ENCODE measurements at regions not wholly inside any gene's neighbourhood (a gene's known extent, or its start where the extent isn't known, plus 50 kb on each side); places are given as distances from the start of the nearest gene placed in this dataset.

GRCh38 chr13:94947965-94948371, 235.6 kb upstream of the SOX21 start:
- Histone ChIP-seq H4K8ac (ENCODE audit: low read length) (no peak overlapping the region), H3K14ac (ENCODE audit: low read length in 2 of 2) (no peak overlapping the region), H2BK15ac (ENCODE audit: low read depth, poor library complexity, severe bottlenecking) (no peak overlapping the region), H2BK5ac (ENCODE audit: low read depth, low read length, poor library complexity, severe bottlenecking) (no peak overlapping the region), H3K4me2 (ENCODE audit: low read length, poor library complexity, severe bottlenecking) (no peak overlapping the region), H3K4me3 (ENCODE audit: insufficient read depth in 1 of 2, low read depth in 1 of 2, low read length in 2 of 2) (no peak overlapping the region), H3K4me1 (ENCODE audit: control insufficient read depth, insufficient read depth, low read depth, low read length) (no peaks in the 10 kb centered on the region), H2AFZ (ENCODE audit: low read depth, low read length) (no peak overlapping the region), H3K27me3 (ENCODE audit: control insufficient read depth in 1 of 2, insufficient read depth in 1 of 2, low read length in 2 of 2) (peaks cover 5 to 12% of the 10 kb centered on the region in 2 experiments), H3K18ac (ENCODE audit: low read depth in 1 of 2, low read length in 2 of 2) (no peak overlapping the region), H4K91ac (ENCODE audit: low read length) (no peak overlapping the region), H2BK12ac (ENCODE audit: low read length in 2 of 2) (no peak overlapping the region), H3K9ac (ENCODE audit: low read length) (no peak overlapping the region), H3K79me1 (replicated peaks; ENCODE audit: low read length, poor library complexity, severe bottlenecking) (no peaks in the 10 kb centered on the region), H2BK120ac (ENCODE audit: low read depth, low read length) (no peak overlapping the region), H3K36me3 (ENCODE audit: control insufficient read depth in 1 of 2, insufficient read depth in 2 of 2, low read depth in 1 of 2, low read length in 2 of 2) (no peaks in the 10 kb centered on the region), H2AK5ac (ENCODE audit: low read length, severe bottlenecking) (no peak overlapping the region), H3K9me3 (ENCODE audit: control insufficient read depth, low read length) (peaks cover 4% of the 10 kb centered on the region), H3K27ac (ENCODE audit: low read length, poor library complexity, severe bottlenecking) (no peak overlapping the region), H3K23ac (ENCODE audit: low read length in 2 of 2) (no peak overlapping the region), H3K4ac (ENCODE audit: low read depth in 1 of 2, low read length in 2 of 2) (no peak overlapping the region)
- WGBS = 77% methylated on average over 7 of the region's 7 CpGs
- DNase-seq = no peak

DNA sequence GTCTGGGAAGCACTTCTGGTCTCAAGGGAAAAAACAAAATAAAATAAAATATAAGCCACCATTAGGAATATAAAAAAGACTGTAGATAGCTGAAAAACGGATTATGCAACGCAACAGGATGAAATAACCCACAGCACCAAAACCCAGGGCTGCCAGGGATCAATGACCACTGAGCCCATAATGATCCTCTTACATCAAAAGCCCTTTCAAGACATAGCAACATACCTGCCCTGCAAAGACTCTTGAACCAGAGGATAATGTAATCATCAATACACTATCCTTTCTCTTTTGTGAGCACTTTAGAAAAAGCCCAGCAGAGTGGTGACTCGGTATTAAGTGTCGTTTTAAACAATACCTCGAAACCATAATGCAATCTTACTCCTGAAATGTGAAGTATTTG, 235.0 kb upstream of the SOX21 start:
- Histone ChIP-seq H2AK5ac (ENCODE audit: low read length, severe bottlenecking) (no peak overlapping the region), H3K27me3 (ENCODE audit: control insufficient read depth in 1 of 2, insufficient read depth in 1 of 2, low read length in 2 of 2) (peaks cover 5 to 12% of the 10 kb centered on the region in 2 experiments), H2BK15ac (ENCODE audit: low read depth, poor library complexity, severe bottlenecking) (no peak overlapping the region), H3K79me1 (replicated peaks; ENCODE audit: low read length, poor library complexity, severe bottlenecking) (no peaks in the 10 kb centered on the region), H4K8ac (ENCODE audit: low read length) (no peak overlapping the region), H3K9ac (ENCODE audit: low read length) (no peak overlapping the region), H4K91ac (ENCODE audit: low read length) (no peak overlapping the region), H2BK5ac (ENCODE audit: low read depth, low read length, poor library complexity, severe bottlenecking) (no peak overlapping the region), H3K36me3 (ENCODE audit: control insufficient read depth in 1 of 2, insufficient read depth in 2 of 2, low read depth in 1 of 2, low read length in 2 of 2) (no peaks in the 10 kb centered on the region), H3K4ac (ENCODE audit: low read depth in 1 of 2, low read length in 2 of 2) (no peak overlapping the region), H3K27ac (ENCODE audit: low read length, poor library complexity, severe bottlenecking) (no peak overlapping the region), H3K4me1 (ENCODE audit: control insufficient read depth, insufficient read depth, low read depth, low read length) (no peaks in the 10 kb centered on the region), H2BK120ac (ENCODE audit: low read depth, low read length) (no peak overlapping the region), H2BK12ac (ENCODE audit: low read length in 2 of 2) (no peak overlapping the region), H3K23ac (ENCODE audit: low read length in 2 of 2) (no peak overlapping the region), H3K9me3 (ENCODE audit: control insufficient read depth, low read length) (peaks cover 4% of the 10 kb centered on the region), H3K14ac (ENCODE audit: low read length in 2 of 2) (no peak overlapping the region), H3K18ac (ENCODE audit: low read depth in 1 of 2, low read length in 2 of 2) (no peak overlapping the region), H2AFZ (ENCODE audit: low read depth, low read length) (no peak overlapping the region), H3K4me3 (ENCODE audit: insufficient read depth in 1 of 2, low read depth in 1 of 2, low read length in 2 of 2) (no peak overlapping the region), H3K4me2 (ENCODE audit: low read length, poor library complexity, severe bottlenecking) (no peak overlapping the region)
- DNase-seq = no peak
- WGBS = 72% methylated on average over 5 of the region's 5 CpGs

- no peak overlapping the region for H2BK5ac ChIP-seq (ENCODE audit: low read depth, low read length, poor library complexity, severe bottlenecking)
- no peak overlapping the region for H3K23ac ChIP-seq (ENCODE audit: low read length in 2 of 2)
- peaks cover 4% of the 10 kb centered on the region for H3K9me3 ChIP-seq (ENCODE audit: control insufficient read depth, low read length)
- H3K36me3 ChIP-seq (ENCODE audit: control insufficient read depth in 1 of 2, insufficient read depth in 2 of 2, low read depth in 1 of 2, low read length in 2 of 2) = no peaks in the 10 kb centered on the region
- H3K9ac ChIP-seq (ENCODE audit: low read length) = no peak overlapping the region
- no peak overlapping the region for H3K14ac ChIP-seq (ENCODE audit: low read length in 2 of 2)
- no peak overlapping the region for H2AK5ac ChIP-seq (ENCODE audit: low read length, severe bottlenecking)
- 94% methylated on average over 4 of the region's 5 CpGs for WGBS
- peaks cover 5 to 12% of the 10 kb centered on the region in 2 experiments for H3K27me3 ChIP-seq (ENCODE audit: control insufficient read depth in 1 of 2, insufficient read depth in 1 of 2, low read length in 2 of 2)
- H3K4me2 ChIP-seq (ENCODE audit: low read length, poor library complexity, severe bottlenecking) = no peak overlapping the region
- no peaks in the 10 kb centered on the region for H3K79me1 ChIP-seq (replicated peaks; ENCODE audit: low read length, poor library complexity, severe bottlenecking)
- H3K27ac ChIP-seq (ENCODE audit: low read length, poor library complexity, severe bottlenecking) = no peak overlapping the region
- H3K4me3 ChIP-seq (ENCODE audit: insufficient read depth in 1 of 2, low read depth in 1 of 2, low read length in 2 of 2) = no peak overlapping the region
- no peak overlapping the region for H4K8ac ChIP-seq (ENCODE audit: low read length)
- no peak overlapping the region for H4K91ac ChIP-seq (ENCODE audit: low read length)
- no peak overlapping the region for H3K4ac ChIP-seq (ENCODE audit: low read depth in 1 of 2, low read length in 2 of 2)
- H2AFZ ChIP-seq (ENCODE audit: low read depth, low read length) = no peak overlapping the region
- H3K18ac ChIP-seq (ENCODE audit: low read depth in 1 of 2, low read length in 2 of 2) = no peak overlapping the region
- no peak overlapping the region for H2BK15ac ChIP-seq (ENCODE audit: low read depth, poor library complexity, severe bottlenecking)
- no peak overlapping the region for H2BK12ac ChIP-seq (ENCODE audit: low read length in 2 of 2)
- H2BK120ac ChIP-seq (ENCODE audit: low read depth, low read length) = no peak overlapping the region
- no peaks in the 10 kb centered on the region for H3K4me1 ChIP-seq (ENCODE audit: control insufficient read depth, insufficient read depth, low read depth, low read length)
- no peak for DNase-seq
These were observed 233.7 kb upstream of the SOX21 start for GRCh38 chr13:94946039-94946438.

- Histone ChIP-seq H3K4me2 (ENCODE audit: low read length, poor library complexity, severe bottlenecking) (no peak overlapping the region), H3K79me1 (replicated peaks; ENCODE audit: low read length, poor library complexity, severe bottlenecking) (no peaks in the 10 kb centered on the region), H3K23ac (ENCODE audit: low read length in 2 of 2) (no peak overlapping the region), H3K4me1 (ENCODE audit: control insufficient read depth, insufficient read depth, low read depth, low read length) (no peaks in the 10 kb centered on the region), H3K9ac (ENCODE audit: low read length) (no peak overlapping the region), H3K4me3 (ENCODE audit: insufficient read depth in 1 of 2, low read depth in 1 of 2, low read length in 2 of 2) (no peak overlapping the region), H4K91ac (ENCODE audit: low read length) (no peak overlapping the region), H3K27me3 (ENCODE audit: control insufficient read depth in 1 of 2, insufficient read depth in 1 of 2, low read length in 2 of 2) (peaks cover 0 to 8% of the 10 kb centered on the region in 2 experiments), H2AK5ac (ENCODE audit: low read length, severe bottlenecking) (no peak overlapping the region), H2BK5ac (ENCODE audit: low read depth, low read length, poor library complexity, severe bottlenecking) (no peak overlapping the region), H3K4ac (ENCODE audit: low read depth in 1 of 2, low read length in 2 of 2) (no peak overlapping the region), H2BK12ac (ENCODE audit: low read length in 2 of 2) (no peak overlapping the region), H3K9me3 (ENCODE audit: control insufficient read depth, low read length) (peaks cover 4% of the 10 kb centered on the region), H3K36me3 (ENCODE audit: control insufficient read depth in 1 of 2, insufficient read depth in 2 of 2, low read depth in 1 of 2, low read length in 2 of 2) (no peaks in the 10 kb centered on the region), H4K8ac (ENCODE audit: low read length) (no peak overlapping the region), H3K18ac (ENCODE audit: low read depth in 1 of 2, low read length in 2 of 2) (no peak overlapping the region), H2BK120ac (ENCODE audit: low read depth, low read length) (no peak overlapping the region), H2AFZ (ENCODE audit: low read depth, low read length) (no peak overlapping the region), H2BK15ac (ENCODE audit: low read depth, poor library complexity, severe bottlenecking) (no peak overlapping the region), H3K27ac (ENCODE audit: low read length, poor library complexity, severe bottlenecking) (no peak overlapping the region), H3K14ac (ENCODE audit: low read length in 2 of 2) (no peak overlapping the region)
- 82% methylated on average over 4 of the region's 4 CpGs for WGBS
- DNase-seq = no peak
These were observed 225.8 kb upstream of the SOX21 start for GRCh38 chr13:94938124-94938523.
